ENCODE measurements at regions not wholly inside any gene's neighbourhood (a gene's known extent, or its start where the extent isn't known, plus 50 kb on each side); places are given as distances from the start of the nearest gene placed in this dataset.

DNA sequence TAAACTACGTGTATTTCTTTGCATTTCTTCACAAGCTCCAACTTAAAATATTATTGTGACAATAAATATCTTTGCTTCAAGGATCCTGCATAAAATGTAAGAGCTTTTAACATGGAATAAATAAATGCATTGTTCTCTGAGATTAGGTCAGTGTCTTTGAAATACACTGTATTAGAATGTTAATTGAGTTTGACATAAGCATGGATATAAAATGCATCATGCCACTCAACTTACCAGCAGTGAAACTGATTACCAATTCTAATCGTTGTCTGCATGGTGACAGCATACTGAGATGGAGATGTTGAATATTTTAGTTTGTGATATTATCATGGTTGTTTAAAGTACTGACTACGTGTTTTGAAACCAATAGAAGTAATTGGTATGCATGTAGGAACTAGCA is 555.3 kb upstream of the ZNF608 start:
- TF ChIP-seq EZH2 (IDR thresholded peaks at IDR 0.05; ENCODE audit: low read length, unreplicated experiment): no peak
- TF ChIP-seq, protein P1, sequence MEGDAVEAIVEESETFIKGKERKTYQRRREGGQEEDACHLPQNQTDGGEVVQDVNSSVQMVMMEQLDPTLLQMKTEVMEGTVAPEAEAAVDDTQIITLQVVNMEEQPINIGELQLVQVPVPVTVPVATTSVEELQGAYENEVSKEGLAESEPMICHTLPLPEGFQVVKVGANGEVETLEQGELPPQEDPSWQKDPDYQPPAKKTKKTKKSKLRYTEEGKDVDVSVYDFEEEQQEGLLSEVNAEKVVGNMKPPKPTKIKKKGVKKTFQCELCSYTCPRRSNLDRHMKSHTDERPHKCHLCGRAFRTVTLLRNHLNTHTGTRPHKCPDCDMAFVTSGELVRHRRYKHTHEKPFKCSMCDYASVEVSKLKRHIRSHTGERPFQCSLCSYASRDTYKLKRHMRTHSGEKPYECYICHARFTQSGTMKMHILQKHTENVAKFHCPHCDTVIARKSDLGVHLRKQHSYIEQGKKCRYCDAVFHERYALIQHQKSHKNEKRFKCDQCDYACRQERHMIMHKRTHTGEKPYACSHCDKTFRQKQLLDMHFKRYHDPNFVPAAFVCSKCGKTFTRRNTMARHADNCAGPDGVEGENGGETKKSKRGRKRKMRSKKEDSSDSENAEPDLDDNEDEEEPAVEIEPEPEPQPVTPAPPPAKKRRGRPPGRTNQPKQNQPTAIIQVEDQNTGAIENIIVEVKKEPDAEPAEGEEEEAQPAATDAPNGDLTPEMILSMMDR (conservative IDR thresholded peaks at IDR 0.05; ENCODE audit: low read depth, low read length): no peak
- TF ChIP-seq EZH2phosphoT487 (IDR thresholded peaks at IDR 0.05; ENCODE audit: borderline replicate concordance, low read length): no peak
